ENCODE measurements at regions not wholly inside any gene's neighbourhood (a gene's known extent, or its start where the extent isn't known, plus 50 kb on each side); places are given as distances from the start of the nearest gene placed in this dataset.

DNA sequence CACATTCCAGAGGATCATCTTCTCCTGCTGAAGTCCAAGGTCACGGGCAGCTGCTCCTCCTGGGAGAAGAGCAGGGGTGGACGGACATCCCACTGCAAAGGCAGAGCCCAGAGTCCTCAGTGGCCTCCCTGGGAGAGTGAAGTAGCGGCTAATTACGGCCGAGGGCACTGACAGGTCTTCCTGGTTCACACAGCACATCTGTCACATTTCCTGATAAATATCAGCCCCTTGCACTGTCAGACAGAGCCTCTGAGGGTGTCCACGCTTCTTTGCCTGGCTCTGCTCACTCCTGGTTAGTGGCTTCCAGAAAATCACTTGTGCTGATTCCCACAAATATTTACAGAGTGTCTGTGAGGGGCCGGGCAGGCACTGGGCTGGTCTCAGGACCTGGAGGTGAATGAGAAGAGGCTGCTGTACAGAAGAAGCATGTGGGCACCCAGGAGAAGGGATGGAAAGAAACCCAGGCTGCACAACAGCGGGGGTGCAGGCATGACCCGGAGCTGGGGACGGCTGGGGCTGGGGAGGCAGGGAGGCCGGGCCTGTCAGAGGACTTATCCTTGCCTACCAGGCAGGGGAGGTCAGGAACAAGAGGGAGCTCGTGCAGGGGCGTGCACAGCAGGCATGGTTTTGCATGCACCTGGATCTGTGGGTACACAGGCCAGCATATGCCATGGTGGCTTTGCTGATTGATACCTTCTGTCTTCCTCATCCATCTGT lies 258.2 kb upstream of the TNRC6C start (continued):
- TF ChIP-seq, protein P1, sequence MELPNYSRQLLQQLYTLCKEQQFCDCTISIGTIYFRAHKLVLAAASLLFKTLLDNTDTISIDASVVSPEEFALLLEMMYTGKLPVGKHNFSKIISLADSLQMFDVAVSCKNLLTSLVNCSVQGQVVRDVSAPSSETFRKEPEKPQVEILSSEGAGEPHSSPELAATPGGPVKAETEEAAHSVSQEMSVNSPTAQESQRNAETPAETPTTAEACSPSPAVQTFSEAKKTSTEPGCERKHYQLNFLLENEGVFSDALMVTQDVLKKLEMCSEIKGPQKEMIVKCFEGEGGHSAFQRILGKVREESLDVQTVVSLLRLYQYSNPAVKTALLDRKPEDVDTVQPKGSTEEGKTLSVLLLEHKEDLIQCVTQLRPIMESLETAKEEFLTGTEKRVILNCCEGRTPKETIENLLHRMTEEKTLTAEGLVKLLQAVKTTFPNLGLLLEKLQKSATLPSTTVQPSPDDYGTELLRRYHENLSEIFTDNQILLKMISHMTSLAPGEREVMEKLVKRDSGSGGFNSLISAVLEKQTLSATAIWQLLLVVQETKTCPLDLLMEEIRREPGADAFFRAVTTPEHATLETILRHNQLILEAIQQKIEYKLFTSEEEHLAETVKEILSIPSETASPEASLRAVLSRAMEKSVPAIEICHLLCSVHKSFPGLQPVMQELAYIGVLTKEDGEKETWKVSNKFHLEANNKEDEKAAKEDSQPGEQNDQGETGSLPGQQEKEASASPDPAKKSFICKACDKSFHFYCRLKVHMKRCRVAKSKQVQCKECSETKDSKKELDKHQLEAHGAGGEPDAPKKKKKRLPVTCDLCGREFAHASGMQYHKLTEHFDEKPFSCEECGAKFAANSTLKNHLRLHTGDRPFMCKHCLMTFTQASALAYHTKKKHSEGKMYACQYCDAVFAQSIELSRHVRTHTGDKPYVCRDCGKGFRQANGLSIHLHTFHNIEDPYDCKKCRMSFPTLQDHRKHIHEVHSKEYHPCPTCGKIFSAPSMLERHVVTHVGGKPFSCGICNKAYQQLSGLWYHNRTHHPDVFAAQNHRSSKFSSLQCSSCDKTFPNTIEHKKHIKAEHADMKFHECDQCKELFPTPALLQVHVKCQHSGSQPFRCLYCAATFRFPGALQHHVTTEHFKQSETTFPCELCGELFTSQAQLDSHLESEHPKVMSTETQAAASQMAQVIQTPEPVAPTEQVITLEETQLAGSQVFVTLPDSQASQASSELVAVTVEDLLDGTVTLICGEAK (IDR thresholded peaks at IDR 0.05) = no peak
- TF ChIP-seq, protein P1 (CRISPR knock-in tag; IDR thresholded peaks at IDR 0.05) = no peak
- TF ChIP-seq ETV5 (CRISPR knock-in tag; IDR thresholded peaks at IDR 0.05; ENCODE audit: low read depth) (no peak), PHF20 (IDR thresholded peaks at IDR 0.05; ENCODE audit: partially characterized antibody) (no peak), MAFK (IDR thresholded peaks at IDR 0.05; ENCODE audit: low read length) (no peak), KLF10 (CRISPR knock-in tag; IDR thresholded peaks at IDR 0.05) (no peak)
